ENCODE measurements at regions not wholly inside any gene's neighbourhood (a gene's known extent, or its start where the extent isn't known, plus 50 kb on each side); places are given as distances from the start of the nearest gene placed in this dataset.
"Not testable (repeated sequence)": the region's sequence is repeated elsewhere in the genome, so short reads cannot be mapped to it uniquely, and the experiment has no call there.

- not testable (repeated sequence) for FAIRE-seq
Measured at GRCh38 chr17:445839-446238, 93.2 kb upstream of the RPH3AL start, which contains the start of gene RFLNB. Gene RFLNB (minus strand): TSS chr17:445939.

GRCh38 chr17:444879-445454 lies 92.4 kb upstream of the RPH3AL start:
- TF ChIP-seq PAX5 (IDR thresholded peaks at IDR 0.05; ENCODE audit: insufficient read depth, low read length, severe bottlenecking) (no peak), POU2F2 (IDR thresholded peaks at IDR 0.05; ENCODE audit: low read depth, low read length) (no peak), TAF1 (IDR thresholded peaks at IDR 0.05; ENCODE audit: low read depth, low read length) (no peak), POLR2A (IDR thresholded peaks at IDR 0.05; ENCODE audit: low read depth, low read length) (no peak), SPI1 (IDR thresholded peaks at IDR 0.05; ENCODE audit: low read depth, low read length) (no peak), POLR2AphosphoS5 (IDR thresholded peaks at IDR 0.05; ENCODE audit: low read depth, low read length) (no peak)
- no peak for FAIRE-seq
- no peak for DNase-seq (ENCODE audit: insufficient read length, low spot score)

More at GRCh38 chr17:445839-446238, 93.2 kb upstream of the RPH3AL start, which contains the start of gene RFLNB:
- DNase-seq (ENCODE audit: insufficient read length, low spot score): not testable (repeated sequence)

GRCh38 chr17:443109-443508 lies 90.5 kb upstream of the RPH3AL start:
- DNase-seq (ENCODE audit: insufficient read length, low spot score) (no peak), FAIRE-seq (no peak)
- TF ChIP-seq SPI1 (IDR thresholded peaks at IDR 0.05; ENCODE audit: low read depth, low read length) (no peak), TAF1 (IDR thresholded peaks at IDR 0.05; ENCODE audit: low read depth, low read length) (no peak), PAX5 (IDR thresholded peaks at IDR 0.05; ENCODE audit: insufficient read depth, low read length, severe bottlenecking) (no peak), POLR2A (IDR thresholded peaks at IDR 0.05; ENCODE audit: low read depth, low read length) (no peak), POLR2AphosphoS5 (IDR thresholded peaks at IDR 0.05; ENCODE audit: low read depth, low read length) (no peak), POU2F2 (IDR thresholded peaks at IDR 0.05; ENCODE audit: low read depth, low read length) (no peak)

GRCh38 chr17:441155-441950 lies 88.7 kb upstream of the RPH3AL start:
- DNase-seq (ENCODE audit: insufficient read length, low spot score) (no peak), FAIRE-seq (no peak)
- TF ChIP-seq POLR2AphosphoS5 (IDR thresholded peaks at IDR 0.05; ENCODE audit: low read depth, low read length): no peak
- TF ChIP-seq POU2F2 (IDR thresholded peaks at IDR 0.05; ENCODE audit: low read depth, low read length): no peak
- TF ChIP-seq PAX5 (IDR thresholded peaks at IDR 0.05; ENCODE audit: insufficient read depth, low read length, severe bottlenecking): no peak
- no peak for TF ChIP-seq POLR2A (IDR thresholded peaks at IDR 0.05; ENCODE audit: low read depth, low read length)
- no peak for TF ChIP-seq TAF1 (IDR thresholded peaks at IDR 0.05; ENCODE audit: low read depth, low read length)
- TF ChIP-seq SPI1 (IDR thresholded peaks at IDR 0.05; ENCODE audit: low read depth, low read length): no peak

GRCh38 chr17:438191-438590 lies 85.6 kb upstream of the RPH3AL start:
- TF ChIP-seq SPI1 (IDR thresholded peaks at IDR 0.05; ENCODE audit: low read depth, low read length) (no peak), POU2F2 (IDR thresholded peaks at IDR 0.05; ENCODE audit: low read depth, low read length) (no peak), POLR2AphosphoS5 (IDR thresholded peaks at IDR 0.05; ENCODE audit: low read depth, low read length) (no peak)
- no peak for DNase-seq (ENCODE audit: insufficient read length, low spot score)
- FAIRE-seq: no peak

- DNase-seq (ENCODE audit: insufficient read length, low spot score) (no peak), FAIRE-seq (no peak)
- TF ChIP-seq TAF1 (IDR thresholded peaks at IDR 0.05; ENCODE audit: low read depth, low read length): no peak
- no peak for TF ChIP-seq SPI1 (IDR thresholded peaks at IDR 0.05; ENCODE audit: low read depth, low read length)
- no peak for TF ChIP-seq PAX5 (IDR thresholded peaks at IDR 0.05; ENCODE audit: insufficient read depth, low read length, severe bottlenecking)
- TF ChIP-seq POLR2A (IDR thresholded peaks at IDR 0.05; ENCODE audit: low read depth, low read length): no peak
Measured at GRCh38 chr17:437545-437944, 84.9 kb upstream of the RPH3AL start.

- no peak for TF ChIP-seq POLR2AphosphoS5 (IDR thresholded peaks at IDR 0.05; ENCODE audit: low read depth, low read length)
- TF ChIP-seq POLR2A (IDR thresholded peaks at IDR 0.05; ENCODE audit: low read depth, low read length): no peak
- TF ChIP-seq SPI1 (IDR thresholded peaks at IDR 0.05; ENCODE audit: low read depth, low read length): no peak
- TF ChIP-seq TAF1 (IDR thresholded peaks at IDR 0.05; ENCODE audit: low read depth, low read length): no peak
- TF ChIP-seq POU2F2 (IDR thresholded peaks at IDR 0.05; ENCODE audit: low read depth, low read length): no peak
- TF ChIP-seq PAX5 (IDR thresholded peaks at IDR 0.05; ENCODE audit: insufficient read depth, low read length, severe bottlenecking): no peak
- no peak for FAIRE-seq
- no peak for DNase-seq (ENCODE audit: insufficient read length, low spot score)
Measured at GRCh38 chr17:436571-436970, 84.0 kb upstream of the RPH3AL start.

- DNase-seq (ENCODE audit: insufficient read length, low spot score); FAIRE-seq: not testable (repeated sequence)
Measured at GRCh38 chr17:432471-432870, 79.9 kb upstream of the RPH3AL start.

GRCh38 chr17:431494-431893 lies 78.9 kb upstream of the RPH3AL start:
- no peak for FAIRE-seq
- TF ChIP-seq POU2F2 (IDR thresholded peaks at IDR 0.05; ENCODE audit: low read depth, low read length) (no peak), TAF1 (IDR thresholded peaks at IDR 0.05; ENCODE audit: low read depth, low read length) (no peak), POLR2AphosphoS5 (IDR thresholded peaks at IDR 0.05; ENCODE audit: low read depth, low read length) (no peak), PAX5 (IDR thresholded peaks at IDR 0.05; ENCODE audit: insufficient read depth, low read length, severe bottlenecking) (no peak), SPI1 (IDR thresholded peaks at IDR 0.05; ENCODE audit: low read depth, low read length) (no peak), POLR2A (IDR thresholded peaks at IDR 0.05; ENCODE audit: low read depth, low read length) (no peak)
- DNase-seq (ENCODE audit: insufficient read length, low spot score): no peak

- no peak for TF ChIP-seq POLR2A (IDR thresholded peaks at IDR 0.05; ENCODE audit: low read depth, low read length)
- no peak for TF ChIP-seq POU2F2 (IDR thresholded peaks at IDR 0.05; ENCODE audit: low read depth, low read length)
- TF ChIP-seq POLR2AphosphoS5 (IDR thresholded peaks at IDR 0.05; ENCODE audit: low read depth, low read length): no peak
- no peak for TF ChIP-seq TAF1 (IDR thresholded peaks at IDR 0.05; ENCODE audit: low read depth, low read length)
- no peak for TF ChIP-seq SPI1 (IDR thresholded peaks at IDR 0.05; ENCODE audit: low read depth, low read length)
- TF ChIP-seq PAX5 (IDR thresholded peaks at IDR 0.05; ENCODE audit: insufficient read depth, low read length, severe bottlenecking): no peak
- DNase-seq (ENCODE audit: insufficient read length, low spot score) (no peak), FAIRE-seq (no peak)
Measured at GRCh38 chr17:429589-429988, 77.0 kb upstream of the RPH3AL start.
